ENCODE measurements at regions not wholly inside any gene's neighbourhood (a gene's known extent, or its start where the extent isn't known, plus 50 kb on each side); places are given as distances from the start of the nearest gene placed in this dataset.

DNA sequence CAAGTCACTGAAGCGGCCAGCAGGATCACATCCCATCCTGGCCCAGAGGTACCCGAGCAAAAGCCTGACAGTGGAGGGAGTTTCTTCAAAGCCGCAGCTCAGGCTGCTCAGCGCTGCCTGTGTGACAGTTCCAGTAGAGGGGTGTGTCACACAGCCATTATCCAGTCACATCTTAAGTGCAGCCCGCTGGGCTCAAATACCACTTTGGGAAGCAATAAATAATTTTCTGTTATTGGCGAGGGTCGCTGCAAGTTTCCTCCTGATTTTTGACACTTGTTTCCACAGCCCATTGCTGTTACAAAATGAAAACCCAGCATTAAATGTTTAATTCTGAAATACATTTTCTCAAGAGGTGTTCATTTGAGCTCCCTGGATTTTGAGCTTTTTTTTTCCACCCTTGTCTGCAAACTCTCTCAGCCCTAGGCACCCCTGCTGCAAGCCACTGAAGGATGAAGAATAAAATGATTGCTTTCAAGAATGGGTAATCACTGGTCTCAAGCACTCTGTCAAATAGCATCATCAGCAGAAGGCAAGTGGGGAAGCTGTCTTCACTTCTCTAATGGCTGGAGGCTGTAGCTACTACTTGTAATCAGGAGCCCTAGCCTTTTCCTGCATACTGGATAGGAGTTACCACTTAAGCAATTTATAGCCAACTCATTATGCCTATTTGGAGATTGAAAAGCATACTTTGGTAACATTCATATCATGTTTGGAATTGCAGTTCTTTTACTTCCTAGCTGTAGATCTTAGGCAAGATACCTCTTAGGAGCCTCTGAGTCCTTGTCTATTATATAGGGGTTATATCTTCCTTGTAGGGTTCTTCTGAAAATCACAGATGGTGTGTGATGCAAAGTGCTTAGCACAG is 373.7 kb downstream of the METTL15 start:
- Histone ChIP-seq H3K4me2 (ENCODE audit: low read length) (no peak overlapping the region), H3K9me3 (ENCODE audit: low read length) (no peaks in the 10 kb centered on the region), H3K4me1 (ENCODE audit: insufficient read depth, low read length) (peaks cover 20% of the 10 kb centered on the region), H3K9me2 (replicated peaks; ENCODE audit: low read length) (no peaks in the 10 kb centered on the region), H3K27me3 (ENCODE audit: low read length) (no peaks in the 10 kb centered on the region), H3K4me3 (ENCODE audit: low read length) (no peak overlapping the region), H3K27ac (ENCODE audit: low read length) (no peak overlapping the region), H3K79me2 (ENCODE audit: low read length) (no peaks in the 10 kb centered on the region), H3K9ac (ENCODE audit: low read length) (no peak overlapping the region), H3K36me3 (ENCODE audit: low read depth, low read length) (no peaks in the 10 kb centered on the region), H4K20me1 (ENCODE audit: low read length) (no peaks in the 10 kb centered on the region), H2AFZ (ENCODE audit: low read length) (no peak overlapping the region), H3F3A (ENCODE audit: low read length, unreplicated experiment) (no peaks in the 10 kb centered on the region)
- TF ChIP-seq EZH2phosphoT487 (IDR thresholded peaks at IDR 0.05; ENCODE audit: borderline replicate concordance, low read length) (no peak), EZH2 (IDR thresholded peaks at IDR 0.05; ENCODE audit: low read length, unreplicated experiment) (no peak)
- TF ChIP-seq, protein P1, sequence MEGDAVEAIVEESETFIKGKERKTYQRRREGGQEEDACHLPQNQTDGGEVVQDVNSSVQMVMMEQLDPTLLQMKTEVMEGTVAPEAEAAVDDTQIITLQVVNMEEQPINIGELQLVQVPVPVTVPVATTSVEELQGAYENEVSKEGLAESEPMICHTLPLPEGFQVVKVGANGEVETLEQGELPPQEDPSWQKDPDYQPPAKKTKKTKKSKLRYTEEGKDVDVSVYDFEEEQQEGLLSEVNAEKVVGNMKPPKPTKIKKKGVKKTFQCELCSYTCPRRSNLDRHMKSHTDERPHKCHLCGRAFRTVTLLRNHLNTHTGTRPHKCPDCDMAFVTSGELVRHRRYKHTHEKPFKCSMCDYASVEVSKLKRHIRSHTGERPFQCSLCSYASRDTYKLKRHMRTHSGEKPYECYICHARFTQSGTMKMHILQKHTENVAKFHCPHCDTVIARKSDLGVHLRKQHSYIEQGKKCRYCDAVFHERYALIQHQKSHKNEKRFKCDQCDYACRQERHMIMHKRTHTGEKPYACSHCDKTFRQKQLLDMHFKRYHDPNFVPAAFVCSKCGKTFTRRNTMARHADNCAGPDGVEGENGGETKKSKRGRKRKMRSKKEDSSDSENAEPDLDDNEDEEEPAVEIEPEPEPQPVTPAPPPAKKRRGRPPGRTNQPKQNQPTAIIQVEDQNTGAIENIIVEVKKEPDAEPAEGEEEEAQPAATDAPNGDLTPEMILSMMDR (conservative IDR thresholded peaks at IDR 0.05; ENCODE audit: low read depth, low read length) = no peak
- ATAC-seq (no peak), DNase-seq (no peak)
- ChIA-PET CTCF (no interaction called here), POLR2A (ENCODE audit: unreplicated experiment) (no interaction called here)
- no TSS peak for BruUV-seq (replicated peaks)
- intact Hi-C loops (cut with micrococcal nuclease) = no loop called here

DNA sequence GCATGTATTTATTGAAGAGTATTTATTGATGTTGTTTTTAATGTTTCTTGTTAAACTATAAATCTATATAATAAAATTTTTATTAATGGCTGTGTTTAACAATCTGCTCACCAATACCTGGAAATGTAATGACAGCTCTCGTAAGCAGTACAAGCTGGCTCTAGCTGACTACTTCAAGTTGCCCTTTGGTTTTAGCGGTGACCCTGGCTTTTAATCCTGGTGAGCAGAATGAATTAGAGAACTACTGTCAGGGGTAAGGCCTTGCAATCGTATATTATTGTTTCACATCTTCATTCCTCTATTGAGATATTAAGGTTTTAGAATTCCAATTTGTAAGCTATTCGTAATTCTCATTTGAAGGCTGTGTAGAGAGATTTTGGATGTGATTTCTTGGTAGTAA is 372.2 kb downstream of the METTL15 start:
- Histone ChIP-seq H3K4me1 (ENCODE audit: insufficient read depth, low read length) (peaks cover 20% of the 10 kb centered on the region), H3K4me3 (ENCODE audit: low read length) (no peak overlapping the region), H3K27me3 (ENCODE audit: low read length) (no peaks in the 10 kb centered on the region), H3K79me2 (ENCODE audit: low read length) (no peaks in the 10 kb centered on the region), H2AFZ (ENCODE audit: low read length) (no peak overlapping the region), H3K36me3 (ENCODE audit: low read depth, low read length) (no peaks in the 10 kb centered on the region), H4K20me1 (ENCODE audit: low read length) (no peaks in the 10 kb centered on the region), H3K9me2 (replicated peaks; ENCODE audit: low read length) (no peaks in the 10 kb centered on the region), H3F3A (ENCODE audit: low read length, unreplicated experiment) (no peaks in the 10 kb centered on the region), H3K27ac (ENCODE audit: low read length) (no peak overlapping the region), H3K9ac (ENCODE audit: low read length) (no peak overlapping the region), H3K9me3 (ENCODE audit: low read length) (no peaks in the 10 kb centered on the region), H3K4me2 (ENCODE audit: low read length) (no peak overlapping the region)
- intact Hi-C loops (cut with micrococcal nuclease) = no loop called here
- TF ChIP-seq, protein P1 (conservative IDR thresholded peaks at IDR 0.05; ENCODE audit: low read depth, low read length) = no peak
- TF ChIP-seq EZH2phosphoT487 (IDR thresholded peaks at IDR 0.05; ENCODE audit: borderline replicate concordance, low read length) (no peak), EZH2 (IDR thresholded peaks at IDR 0.05; ENCODE audit: low read length, unreplicated experiment) (no peak)
- POLR2A ChIA-PET (ENCODE audit: unreplicated experiment) = no interaction called here
- no TSS peak for BruUV-seq (replicated peaks)
- ATAC-seq = no peak
- DNase-seq = no peak
- CTCF ChIA-PET = no interaction called here

DNA sequence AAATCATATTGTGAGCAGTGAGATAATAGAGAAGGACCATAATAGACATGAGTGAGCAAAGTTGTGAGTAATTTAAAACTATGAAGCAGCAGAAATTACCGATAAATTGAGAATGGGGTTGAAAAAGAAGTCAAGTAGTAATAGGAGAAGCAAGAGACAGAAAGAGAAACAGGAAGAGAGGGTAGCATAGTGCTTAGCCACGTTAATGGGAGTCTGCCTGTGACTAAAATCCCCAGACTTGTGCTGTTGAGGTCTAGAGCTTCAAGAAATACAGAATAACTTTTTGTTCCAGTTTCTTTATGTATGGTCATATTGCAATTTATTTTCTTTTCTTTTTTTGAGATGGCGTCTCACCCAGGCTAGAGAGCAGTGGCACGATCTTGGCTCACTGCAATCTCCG is 368.7 kb downstream of the METTL15 start:
- Histone ChIP-seq H3K9me3 (ENCODE audit: low read length) (no peaks in the 10 kb centered on the region), H3K36me3 (ENCODE audit: low read depth, low read length) (no peaks in the 10 kb centered on the region), H3K4me1 (ENCODE audit: insufficient read depth, low read length) (no peaks in the 10 kb centered on the region), H3K79me2 (ENCODE audit: low read length) (no peaks in the 10 kb centered on the region), H3K9ac (ENCODE audit: low read length) (no peak overlapping the region), H3K4me2 (ENCODE audit: low read length) (no peak overlapping the region), H2AFZ (ENCODE audit: low read length) (no peak overlapping the region), H3K9me2 (replicated peaks; ENCODE audit: low read length) (no peaks in the 10 kb centered on the region), H3F3A (ENCODE audit: low read length, unreplicated experiment) (no peaks in the 10 kb centered on the region), H3K4me3 (ENCODE audit: low read length) (no peak overlapping the region), H3K27me3 (ENCODE audit: low read length) (no peaks in the 10 kb centered on the region), H4K20me1 (ENCODE audit: low read length) (no peaks in the 10 kb centered on the region), H3K27ac (ENCODE audit: low read length) (no peak overlapping the region)
- intact Hi-C loops (cut with micrococcal nuclease) = no loop called here
- no peak for ATAC-seq
- BruUV-seq (replicated peaks) = no TSS peak
- DNase-seq = no peak
- TF ChIP-seq EZH2phosphoT487 (IDR thresholded peaks at IDR 0.05; ENCODE audit: borderline replicate concordance, low read length) (no peak), EZH2 (IDR thresholded peaks at IDR 0.05; ENCODE audit: low read length, unreplicated experiment) (no peak)
- ChIA-PET CTCF (no interaction called here), POLR2A (ENCODE audit: unreplicated experiment) (no interaction called here)
